Hepatocyte (in vitro differentiated cells): ENCODE measurements at regions not wholly inside any gene's neighbourhood (a gene's known extent, or its start where the extent isn't known, plus 50 kb on each side); places are given as distances from the start of the nearest gene placed in this dataset.

ENCODE experiments used
- DNase-seq: peaks from one replicate; pipeline ENCODE4 v3.0.0-alpha.2; 2016; ENCODE audit warnings: low spot score
- H2AFZ ChIP-seq: fragments of 200-600 bp; sonication (generic); 2 replicates; pipeline ENCODE4 v1.6.0; 2016; ENCODE audit warnings: antibody characterized with exemption, mild to moderate bottlenecking
- H3K27ac ChIP-seq: fragments of 200-600 bp; sonication (generic); 2 replicates; pipeline ENCODE4 v1.5.1; 2016; ENCODE audit warnings: mild to moderate bottlenecking
- H3K27me3 ChIP-seq: fragments of 200-600 bp; sonication (generic); 2 replicates; pipeline ENCODE4 v1.6.1; 2016
- H3K36me3 ChIP-seq: fragments of 200-600 bp; sonication (generic); replicated peaks from 2 replicates; pipeline ENCODE4 v1.5.1; 2016; ENCODE audit warnings: low read depth; ENCODE audit not compliant: insufficient read depth
- H3K4me1 ChIP-seq: fragments of 200-600 bp; sonication (generic); 2 replicates; pipeline ENCODE4 v1.5.1; 2016; ENCODE audit warnings: mild to moderate bottlenecking, moderate library complexity; ENCODE audit not compliant: insufficient read depth
- H3K4me2 ChIP-seq: fragments of 200-600 bp; sonication (generic); 2 replicates; pipeline ENCODE4 v1.6.0; 2016
- H3K4me3 ChIP-seq: fragments of 200-600 bp; sonication (generic); 2 replicates; pipeline ENCODE4 v1.5.1; 2016; ENCODE audit warnings: mild to moderate bottlenecking
- H3K79me2 ChIP-seq: fragments of 200-600 bp; sonication (generic); 2 replicates; pipeline ENCODE4 v1.6.0; 2017; ENCODE audit warnings: mild to moderate bottlenecking
- H3K9me2 ChIP-seq: fragments of 200-600 bp; sonication (generic); replicated peaks from 2 replicates; pipeline ENCODE4 v1.6.0; 2017; ENCODE audit warnings: mild to moderate bottlenecking; ENCODE audit not compliant: insufficient read depth
- H3K9me3 ChIP-seq: fragments of 200-600 bp; sonication (generic); 2 replicates; pipeline ENCODE4 v1.5.1; 2016; ENCODE audit warnings: low read depth, mild to moderate bottlenecking
- H4K20me1 ChIP-seq: fragments of 200-600 bp; sonication (generic); 2 replicates; pipeline ENCODE4 v1.6.0; 2016; ENCODE audit warnings: mild to moderate bottlenecking; ENCODE audit not compliant: insufficient read depth, poor library complexity, severe bottlenecking
- CTCF ChIP-seq: fragments of 200-600 bp; sonication (generic); IDR thresholded peaks from 2 replicates; pipeline ENCODE4 v1.5.1; 2016; ENCODE audit warnings: antibody characterized with exemption, mild to moderate bottlenecking; ENCODE audit not compliant: poor library complexity
- EZH2 ChIP-seq: fragments of 200-600 bp; sonication (generic); IDR thresholded peaks from 2 replicates; pipeline ENCODE4 v1.6.1; 2016; ENCODE audit warnings: antibody characterized with exemption, mild to moderate bottlenecking, borderline replicate concordance
- EZH2phosphoT487 ChIP-seq: fragments of 200-600 bp; sonication (generic); IDR thresholded peaks from one replicate; pipeline ENCODE4 v1.6.1; 2018; ENCODE audit warnings: antibody characterized with exemption, mild to moderate bottlenecking, low read depth, moderate library complexity; ENCODE audit not compliant: unreplicated experiment, severe bottlenecking
- WGBS: methylation state at CpG from one replicate; pipeline ENCODE4 v1.1.6; 2016; ENCODE audit warnings: low lambda C conversion rate; ENCODE audit errors: missing lambda C conversion rate; 5-methylcytosine and 5-hydroxymethylcytosine counted together

DNA sequence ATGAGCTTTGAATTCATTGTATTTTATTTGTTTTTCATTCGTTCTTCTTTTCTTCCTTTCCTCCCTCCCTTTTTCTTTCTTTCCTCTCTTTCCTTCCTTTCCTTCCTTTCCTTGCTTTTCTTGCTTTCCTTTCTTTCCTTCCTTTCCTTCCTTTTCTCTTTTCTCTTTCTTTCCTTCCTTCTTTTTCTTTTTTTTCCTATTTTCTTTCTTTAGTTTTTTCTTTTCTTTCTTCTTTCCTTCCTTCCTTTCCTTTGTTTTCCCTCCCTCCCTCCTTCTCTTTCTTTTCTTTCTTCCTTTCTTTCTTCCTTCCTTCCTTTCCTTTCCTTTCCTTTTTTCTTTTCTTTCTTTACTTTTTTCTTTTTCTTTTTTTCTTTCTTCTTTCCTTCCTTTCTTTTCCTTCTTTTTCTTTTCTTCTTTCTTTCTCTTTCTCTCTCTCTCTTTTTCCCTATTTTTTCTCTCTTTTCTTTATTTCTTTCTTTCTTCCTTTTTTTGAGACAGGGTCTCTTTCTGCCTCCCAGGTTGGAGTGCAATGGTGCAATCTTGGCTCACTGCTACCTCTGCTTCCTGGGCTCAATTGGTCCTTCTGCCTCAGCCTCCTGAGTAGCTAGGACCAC is 357.1 kb upstream of the PRR16 start:
- H3K4me1 ChIP-seq = no peaks in the 10 kb centered on the region
- H3K27me3 ChIP-seq = no peaks in the 10 kb centered on the region
- H3K9me3 ChIP-seq = no peaks in the 10 kb centered on the region
- H3K36me3 ChIP-seq = no peaks in the 10 kb centered on the region
- no peak overlapping the region for H2AFZ ChIP-seq
- DNase-seq = no peak
- H3K27ac ChIP-seq = no peak overlapping the region
- no peak overlapping the region for H3K4me2 ChIP-seq
- H4K20me1 ChIP-seq = no peaks in the 10 kb centered on the region
- TF ChIP-seq EZH2phosphoT487 = no peak
- no peak for TF ChIP-seq CTCF
- no peak for TF ChIP-seq EZH2
- no peak overlapping the region for H3K4me3 ChIP-seq
- WGBS = 83% methylated on average over 1 of the region's 1 CpG
- H3K9me2 ChIP-seq = no peaks in the 10 kb centered on the region
- no peaks in the 10 kb centered on the region for H3K79me2 ChIP-seq

GRCh38 chr5:120108586-120109248 is 355.4 kb upstream of the PRR16 start:
- WGBS = 75% methylated on average over 4 of the region's 4 CpGs
- Histone ChIP-seq H4K20me1 (no peaks in the 10 kb centered on the region), H3K79me2 (no peaks in the 10 kb centered on the region), H3K27ac (no peak overlapping the region), H3K4me2 (no peak overlapping the region), H3K4me1 (no peaks in the 10 kb centered on the region), H3K9me3 (no peaks in the 10 kb centered on the region), H3K36me3 (no peaks in the 10 kb centered on the region), H3K27me3 (no peaks in the 10 kb centered on the region), H3K9me2 (no peaks in the 10 kb centered on the region), H3K4me3 (no peak overlapping the region), H2AFZ (no peak overlapping the region)
- no peak for DNase-seq
- no peak for TF ChIP-seq EZH2
- no peak for TF ChIP-seq CTCF
- no peak for TF ChIP-seq EZH2phosphoT487

- Histone ChIP-seq H3K9me2 (no peaks in the 10 kb centered on the region), H4K20me1 (no peaks in the 10 kb centered on the region), H3K27ac (no peak overlapping the region), H3K4me3 (no peak overlapping the region), H3K4me2 (no peak overlapping the region), H2AFZ (no peak overlapping the region), H3K4me1 (no peaks in the 10 kb centered on the region), H3K27me3 (no peaks in the 10 kb centered on the region), H3K36me3 (no peaks in the 10 kb centered on the region), H3K9me3 (no peaks in the 10 kb centered on the region), H3K79me2 (no peaks in the 10 kb centered on the region)
- TF ChIP-seq EZH2phosphoT487 (no peak), CTCF (no peak), EZH2 (no peak)
- no peak for DNase-seq
Measured at GRCh38 chr5:120122703-120123102, 341.4 kb upstream of the PRR16 start.
